Mammary epithelial cell (primary cell): ENCODE measurements at regions not wholly inside any gene's neighbourhood (a gene's known extent, or its start where the extent isn't known, plus 50 kb on each side); places are given as distances from the start of the nearest gene placed in this dataset.

Experiments used
- EZH2 ChIP-seq: IDR thresholded peaks from 2 replicates; pipeline ENCODE4 v1.6.1; 2012; ENCODE audit warnings: low read length, inconsistent platforms, borderline replicate concordance
- TF ChIP-seq, protein P1 (sequence below), 2 donors: IDR thresholded peaks in 1 of 2; conservative IDR thresholded peaks in 1 of 2; 2 replicates each; pipeline ENCODE4 v1.5.1; 2011 to 2012; ENCODE audit warnings: inconsistent platforms in 2 of 2, low read length in 2 of 2, mild to moderate bottlenecking in 2 of 2, control low read depth in 1 of 2, low read depth in 1 of 2; ENCODE audit not compliant: insufficient read depth in 1 of 2; ENCODE audit errors: extremely low read depth in 1 of 2

DNA sequence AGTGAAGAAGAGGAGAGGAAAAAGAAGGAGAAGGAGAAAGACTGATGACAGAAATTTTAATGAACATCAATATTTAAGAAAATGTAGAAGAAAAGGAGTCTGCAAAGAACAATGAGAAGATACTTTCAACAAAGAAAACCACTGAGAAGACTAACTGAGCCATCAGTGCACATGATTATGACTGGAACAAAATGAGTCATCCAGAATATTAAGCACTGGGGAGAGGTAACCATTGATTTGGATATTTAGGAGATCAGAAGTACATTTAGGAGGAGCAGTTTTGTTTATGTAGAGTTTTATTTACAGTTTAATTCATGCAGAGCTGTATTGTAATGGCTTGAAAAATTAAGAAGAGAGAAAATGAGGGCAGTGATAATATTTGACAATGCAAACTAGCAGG lies 159.1 kb downstream of the C12orf50 start:
- TF ChIP-seq EZH2, result no peak
- TF ChIP-seq, protein P1, sequence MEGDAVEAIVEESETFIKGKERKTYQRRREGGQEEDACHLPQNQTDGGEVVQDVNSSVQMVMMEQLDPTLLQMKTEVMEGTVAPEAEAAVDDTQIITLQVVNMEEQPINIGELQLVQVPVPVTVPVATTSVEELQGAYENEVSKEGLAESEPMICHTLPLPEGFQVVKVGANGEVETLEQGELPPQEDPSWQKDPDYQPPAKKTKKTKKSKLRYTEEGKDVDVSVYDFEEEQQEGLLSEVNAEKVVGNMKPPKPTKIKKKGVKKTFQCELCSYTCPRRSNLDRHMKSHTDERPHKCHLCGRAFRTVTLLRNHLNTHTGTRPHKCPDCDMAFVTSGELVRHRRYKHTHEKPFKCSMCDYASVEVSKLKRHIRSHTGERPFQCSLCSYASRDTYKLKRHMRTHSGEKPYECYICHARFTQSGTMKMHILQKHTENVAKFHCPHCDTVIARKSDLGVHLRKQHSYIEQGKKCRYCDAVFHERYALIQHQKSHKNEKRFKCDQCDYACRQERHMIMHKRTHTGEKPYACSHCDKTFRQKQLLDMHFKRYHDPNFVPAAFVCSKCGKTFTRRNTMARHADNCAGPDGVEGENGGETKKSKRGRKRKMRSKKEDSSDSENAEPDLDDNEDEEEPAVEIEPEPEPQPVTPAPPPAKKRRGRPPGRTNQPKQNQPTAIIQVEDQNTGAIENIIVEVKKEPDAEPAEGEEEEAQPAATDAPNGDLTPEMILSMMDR (conservative IDR thresholded peaks at IDR 0.05 in 1 of 2, IDR thresholded peaks at IDR 0.05 in 1 of 2; ENCODE audit: extremely low read depth in 1 of 2, insufficient read depth in 1 of 2, low read depth in 1 of 2, low read length in 2 of 2), result no peak
